Breast epithelium (tissue), 3 donors: ENCODE measurements at regions not wholly inside any gene's neighbourhood (a gene's known extent, or its start where the extent isn't known, plus 50 kb on each side); places are given as distances from the start of the nearest gene placed in this dataset.

Experiments used
- POLR2A ChIP-seq: fragments of 450-650 bp; IDR thresholded peaks from one replicate; pipeline ENCODE4 v1.6.1; 2016; ENCODE audit warnings: antibody characterized with exemption, mild to moderate bottlenecking, moderate library complexity
- POLR2AphosphoS5 ChIP-seq, 3 donors: sonication (generic); formaldehyde crosslinking; IDR thresholded peaks; one replicate each; pipeline ENCODE4 v1.6.1; 2017; ENCODE audit warnings: antibody characterized with exemption in 3 of 3
- TF ChIP-seq, protein P1 (sequence below), 3 donors: fragments of 450-650 bp; IDR thresholded peaks; one replicate each; pipeline ENCODE4 v1.5.1; 2016 to 2017; ENCODE audit warnings: antibody characterized with exemption in 3 of 3, mild to moderate bottlenecking in 3 of 3, moderate library complexity in 3 of 3

DNA sequence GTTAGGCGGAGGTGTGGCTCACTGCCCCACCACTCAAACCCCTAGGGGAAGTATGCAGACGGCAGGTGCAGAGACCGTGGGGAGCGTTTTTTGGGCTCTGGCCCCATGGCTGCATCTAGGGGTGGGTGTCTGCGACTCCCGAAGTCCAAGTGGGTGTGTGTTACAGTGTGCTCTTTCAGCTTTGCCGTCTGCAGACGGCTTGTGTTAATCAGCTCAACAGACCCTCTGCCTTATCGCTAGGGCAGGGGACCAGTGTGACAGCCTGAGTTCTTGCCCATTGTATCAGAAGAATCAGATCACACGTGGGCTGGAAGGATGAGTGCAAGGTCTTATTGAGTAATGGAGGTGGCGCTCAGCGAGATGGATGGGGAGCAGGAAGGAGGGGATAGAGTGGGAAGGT is 162.8 kb downstream of the ENC1 start:
- TF ChIP-seq POLR2A = no peak
- TF ChIP-seq, protein P1, sequence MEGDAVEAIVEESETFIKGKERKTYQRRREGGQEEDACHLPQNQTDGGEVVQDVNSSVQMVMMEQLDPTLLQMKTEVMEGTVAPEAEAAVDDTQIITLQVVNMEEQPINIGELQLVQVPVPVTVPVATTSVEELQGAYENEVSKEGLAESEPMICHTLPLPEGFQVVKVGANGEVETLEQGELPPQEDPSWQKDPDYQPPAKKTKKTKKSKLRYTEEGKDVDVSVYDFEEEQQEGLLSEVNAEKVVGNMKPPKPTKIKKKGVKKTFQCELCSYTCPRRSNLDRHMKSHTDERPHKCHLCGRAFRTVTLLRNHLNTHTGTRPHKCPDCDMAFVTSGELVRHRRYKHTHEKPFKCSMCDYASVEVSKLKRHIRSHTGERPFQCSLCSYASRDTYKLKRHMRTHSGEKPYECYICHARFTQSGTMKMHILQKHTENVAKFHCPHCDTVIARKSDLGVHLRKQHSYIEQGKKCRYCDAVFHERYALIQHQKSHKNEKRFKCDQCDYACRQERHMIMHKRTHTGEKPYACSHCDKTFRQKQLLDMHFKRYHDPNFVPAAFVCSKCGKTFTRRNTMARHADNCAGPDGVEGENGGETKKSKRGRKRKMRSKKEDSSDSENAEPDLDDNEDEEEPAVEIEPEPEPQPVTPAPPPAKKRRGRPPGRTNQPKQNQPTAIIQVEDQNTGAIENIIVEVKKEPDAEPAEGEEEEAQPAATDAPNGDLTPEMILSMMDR (IDR thresholded peaks at IDR 0.05) = no peak
- no peak for TF ChIP-seq POLR2AphosphoS5 (IDR thresholded peaks at IDR 0.05)
